DMS 273 (cell line): ENCODE measurements at regions not wholly inside any gene's neighbourhood (a gene's known extent, or its start where the extent isn't known, plus 50 kb on each side); places are given as distances from the start of the nearest gene placed in this dataset.

Experiments used
- DNase-seq: peaks from one replicate; lab custom pipeline; 2025; ENCODE audit not compliant: unreplicated experiment; lab: John Stamatoyannopoulos, UW

DNA sequence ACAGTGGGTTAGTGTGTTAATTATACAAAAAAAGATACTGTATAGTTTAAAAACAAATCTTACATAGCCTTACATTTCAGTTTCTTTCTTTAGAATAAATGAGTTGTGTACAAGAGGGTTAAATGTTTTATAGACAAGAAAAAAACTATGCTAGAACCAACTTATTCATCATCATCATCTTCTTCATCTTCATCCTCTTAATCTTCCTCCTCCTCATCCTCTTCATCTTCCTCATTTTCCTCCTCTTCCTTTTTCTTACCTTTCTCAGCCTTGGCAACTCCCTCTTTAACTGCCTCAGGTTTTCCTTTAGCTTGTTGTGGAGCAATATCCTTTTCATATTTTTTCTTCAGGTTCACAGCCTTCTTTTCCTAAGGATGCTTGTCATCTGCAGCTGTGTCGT lies 53.7 kb downstream of the RPS12 start:
- DNase-seq: no peak

DNA sequence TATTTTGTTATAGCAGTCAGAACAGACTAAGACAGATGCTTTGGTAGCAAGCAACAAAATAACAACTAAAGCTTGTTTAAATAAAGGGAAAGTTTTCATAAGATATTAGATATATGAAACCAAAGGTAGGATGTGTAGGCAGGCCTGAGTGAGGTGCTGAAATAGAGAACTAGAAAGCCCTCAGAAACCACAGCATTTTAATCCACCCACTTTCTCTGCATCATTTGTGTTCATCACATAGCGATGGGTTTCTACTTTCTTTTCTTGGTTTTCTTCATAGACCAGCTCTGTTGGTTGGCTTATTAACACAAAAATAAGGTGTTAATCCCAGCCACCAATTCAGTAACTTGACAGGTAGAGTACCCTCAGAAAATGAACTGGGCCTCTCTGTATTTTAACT lies 58.6 kb downstream of the RPS12 start:
- no peak for DNase-seq

DNA sequence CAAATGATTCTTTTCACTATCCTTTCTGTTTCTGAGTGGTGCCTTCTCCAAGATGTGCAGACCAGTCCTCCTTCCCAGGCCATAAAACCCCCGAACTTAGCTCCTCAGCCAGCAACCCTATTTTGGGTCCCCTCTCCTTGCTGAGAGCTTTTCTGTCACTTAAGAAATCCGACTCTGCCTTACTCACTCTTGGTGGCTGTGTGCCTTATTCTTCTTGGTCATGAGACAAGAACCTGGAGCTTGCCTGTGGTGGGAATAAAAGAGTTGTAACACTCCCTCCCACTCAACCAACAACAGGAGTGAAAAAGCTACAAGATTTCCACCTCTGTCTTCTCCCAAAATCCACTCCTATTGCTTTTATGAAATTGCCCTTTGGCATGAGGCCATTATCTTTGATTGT lies 62.6 kb downstream of the RPS12 start:
- no peak for DNase-seq

DNA sequence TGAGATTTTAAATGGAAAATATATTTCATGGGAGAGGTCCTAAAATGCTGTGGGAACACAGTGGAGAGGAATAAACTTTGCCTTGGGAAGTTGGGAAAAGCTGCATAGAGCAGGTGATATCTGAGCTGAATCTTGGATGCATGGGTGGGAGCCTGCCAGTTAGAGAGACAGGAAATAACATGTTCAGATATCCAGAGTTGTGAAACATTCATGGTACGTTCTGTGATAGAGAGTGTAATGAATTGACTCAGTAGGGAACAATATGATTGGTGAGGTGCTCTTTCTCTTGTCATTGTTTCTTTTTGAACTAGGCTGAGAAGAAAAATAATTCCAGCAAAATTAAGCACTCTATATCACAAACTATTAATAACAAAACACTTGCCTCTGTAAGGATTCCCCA lies 72.8 kb downstream of the RPS12 start:
- DNase-seq: no peak

DNA sequence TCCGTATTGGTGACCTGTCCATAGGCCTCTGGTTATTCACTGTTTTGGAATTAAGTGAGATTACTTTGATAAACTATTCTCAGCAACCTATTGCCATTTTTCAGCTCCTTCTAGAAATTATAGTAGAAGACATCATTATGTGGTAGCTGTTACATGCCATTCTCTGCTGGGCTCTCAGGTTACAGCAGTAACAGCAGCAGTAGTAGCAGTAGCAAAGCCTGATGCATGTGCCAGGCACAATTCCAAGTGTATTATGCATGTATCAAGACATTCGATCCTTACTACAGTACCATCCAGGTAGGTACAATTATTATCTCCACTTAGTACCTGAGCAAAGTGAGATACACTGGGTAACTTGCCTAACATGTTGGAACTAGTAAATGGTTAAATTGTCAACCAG lies 74.3 kb downstream of the RPS12 start:
- peak; percentile 2 for DNase-seq

DNA sequence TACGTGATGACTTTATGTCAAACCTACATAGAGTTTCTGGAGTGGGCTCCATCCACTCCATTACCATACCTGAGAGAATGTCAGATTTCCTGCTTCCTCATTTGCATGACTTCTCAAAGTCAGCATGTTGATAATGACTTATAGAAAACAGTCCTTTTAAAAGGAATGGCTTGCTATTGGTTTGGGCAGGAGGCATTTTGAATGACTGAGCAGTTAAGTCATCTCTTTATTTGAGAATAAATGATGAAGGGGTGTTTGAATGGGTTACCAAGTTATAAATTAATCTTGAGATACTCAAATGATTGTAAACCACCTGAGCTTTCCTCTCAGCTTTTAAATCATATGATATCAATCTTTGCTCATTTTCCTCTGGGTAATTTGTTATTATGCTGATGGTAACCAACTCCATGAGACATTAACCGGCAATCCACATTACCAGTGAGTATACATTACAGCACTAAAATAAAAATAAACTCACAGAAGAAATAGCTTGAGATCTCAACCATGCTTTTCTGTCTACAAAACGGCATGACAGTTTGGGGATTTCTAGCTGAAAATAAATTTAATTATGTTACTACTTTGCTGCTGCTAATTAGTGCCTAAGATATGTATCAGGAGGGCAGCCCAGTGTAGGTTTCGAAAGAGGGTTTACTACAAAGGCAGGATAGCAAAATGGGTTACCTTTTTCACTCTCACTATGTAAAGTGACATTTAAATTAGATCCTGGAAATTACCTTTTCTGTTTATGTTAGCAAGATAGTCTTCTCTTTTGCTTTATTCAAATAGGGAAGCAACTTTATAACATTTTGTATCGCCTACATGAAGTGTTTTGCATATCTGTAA lies 78.8 kb downstream of the RPS12 start:
- no peak for DNase-seq

DNA sequence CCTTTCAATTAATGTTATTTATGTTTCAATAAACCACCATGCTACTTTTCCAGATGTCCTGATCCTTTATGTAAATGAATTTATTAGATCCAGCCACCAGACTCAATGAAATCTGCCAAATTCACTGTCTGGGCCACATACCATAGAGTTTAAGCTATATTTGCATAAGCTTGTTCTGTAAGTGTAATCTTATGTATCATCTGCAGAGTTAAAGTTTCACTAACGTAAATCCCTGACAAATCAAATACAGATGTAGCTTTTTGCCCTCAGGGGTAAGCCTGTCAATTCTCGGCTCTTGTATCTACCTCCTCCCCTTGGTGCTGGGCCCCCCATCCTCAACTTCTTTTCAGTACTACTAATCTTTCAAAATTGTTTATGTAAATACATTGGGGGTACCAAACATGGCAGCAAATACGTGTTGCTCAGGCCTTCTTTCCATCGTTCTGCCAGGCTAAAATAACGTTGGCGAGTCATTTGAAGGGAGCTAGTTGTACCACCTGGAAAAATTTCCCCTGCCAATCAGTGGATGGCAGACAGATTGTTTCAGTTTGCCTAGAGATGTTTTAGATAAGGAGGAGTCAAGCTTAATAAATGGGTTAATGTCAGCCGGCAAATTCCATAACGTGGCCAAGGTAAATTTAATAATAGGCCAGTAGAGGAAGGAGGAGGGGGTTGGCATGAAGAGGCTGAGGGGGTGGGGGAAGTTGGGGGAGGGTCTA lies 79.6 kb downstream of the RPS12 start:
- DNase-seq: no peak

DNA sequence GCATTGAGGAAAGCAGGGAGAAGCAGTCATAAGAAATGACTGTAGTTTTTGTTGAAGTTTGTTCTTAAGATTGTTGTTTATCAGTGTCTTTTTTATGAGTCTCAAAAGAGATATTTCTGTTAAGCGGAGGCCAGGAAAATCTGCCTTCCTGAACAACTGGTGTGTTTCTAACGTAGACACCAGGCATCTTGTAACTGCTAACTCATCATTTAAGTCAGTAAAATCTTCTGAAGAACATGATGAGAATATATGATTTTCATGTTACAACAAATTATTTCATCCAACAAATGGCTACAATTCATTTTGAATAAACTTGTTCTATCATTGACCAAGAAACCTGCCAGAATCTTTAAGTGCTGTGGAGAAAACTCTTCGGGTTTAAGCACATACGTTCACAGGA lies 84.0 kb downstream of the RPS12 start:
- DNase-seq: no peak

DNA sequence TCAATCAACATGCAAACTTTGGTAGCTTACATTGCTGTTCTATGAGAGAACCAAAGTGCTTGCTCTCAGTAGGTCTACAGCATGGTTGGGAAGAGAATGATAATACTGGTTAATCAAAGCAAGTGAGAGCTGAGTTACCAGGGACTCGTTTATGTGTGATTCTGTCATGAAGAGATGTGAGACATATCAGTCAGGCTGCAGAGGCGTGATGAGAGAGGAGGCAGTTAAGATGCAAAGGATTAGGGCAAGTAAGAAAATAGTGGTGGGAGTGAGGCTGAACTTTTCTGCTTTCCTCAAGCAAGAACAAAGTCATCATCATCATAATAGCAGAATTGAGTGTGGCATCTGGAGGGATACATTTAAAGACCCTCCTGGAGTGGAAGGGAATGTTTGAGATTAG lies 86.5 kb downstream of the RPS12 start:
- no peak for DNase-seq

DNA sequence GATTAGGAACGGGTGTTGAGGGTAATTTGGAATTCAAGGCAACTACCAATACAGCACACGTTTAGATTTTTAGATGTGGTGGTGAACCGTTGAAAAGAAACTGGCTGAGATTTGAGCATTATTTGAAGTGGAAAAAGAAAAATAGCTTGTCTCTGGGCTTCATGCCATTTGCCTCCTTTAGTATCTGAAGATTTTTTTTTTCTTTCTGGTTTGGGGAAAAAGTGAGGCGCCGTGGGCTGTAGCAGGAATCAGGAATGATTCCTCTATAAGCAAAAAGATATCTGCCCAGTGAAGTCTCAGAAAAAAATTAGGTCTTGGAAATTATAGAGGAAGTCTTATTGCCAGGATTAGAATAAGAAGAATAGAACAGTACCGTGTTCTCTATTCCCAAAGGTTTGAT lies 88.5 kb downstream of the RPS12 start:
- DNase-seq: no peak

DNA sequence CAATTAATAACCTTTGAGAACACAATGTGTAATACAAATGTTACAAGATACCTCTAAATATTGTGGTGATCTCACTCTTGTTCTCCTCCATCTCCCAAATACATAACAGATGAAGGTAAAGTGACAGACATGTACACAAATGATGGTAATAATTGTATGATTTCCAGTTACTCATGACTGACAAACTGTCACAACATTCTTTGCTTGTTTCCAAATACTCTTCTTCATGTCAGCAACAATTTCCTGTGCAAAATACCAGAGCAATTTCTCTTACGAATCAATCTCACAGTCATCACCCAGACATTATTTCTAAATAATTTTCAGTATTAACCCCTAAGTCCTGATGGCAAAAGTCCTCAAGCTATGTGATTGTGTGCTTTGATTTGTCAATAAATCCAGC lies 92.9 kb downstream of the RPS12 start:
- DNase-seq: no peak

DNA sequence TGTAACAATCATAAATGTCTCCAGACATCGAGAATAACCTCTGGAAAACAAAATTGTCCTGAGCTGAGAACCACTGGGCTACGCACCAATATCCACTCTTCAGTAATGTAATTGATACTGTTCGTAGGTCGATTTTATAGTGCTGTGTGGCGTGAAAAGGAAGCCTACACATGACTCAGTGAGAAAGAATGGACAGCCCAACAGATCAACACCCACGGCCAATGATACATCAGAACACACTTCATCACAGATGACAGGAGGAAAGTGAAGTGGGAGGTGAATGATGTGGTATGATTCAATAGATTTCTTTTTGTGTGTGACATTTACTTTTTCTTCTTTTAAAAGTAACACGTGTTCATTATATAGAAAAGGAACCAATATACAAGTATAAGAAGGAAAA lies 93.5 kb downstream of the RPS12 start:
- no peak for DNase-seq

DNA sequence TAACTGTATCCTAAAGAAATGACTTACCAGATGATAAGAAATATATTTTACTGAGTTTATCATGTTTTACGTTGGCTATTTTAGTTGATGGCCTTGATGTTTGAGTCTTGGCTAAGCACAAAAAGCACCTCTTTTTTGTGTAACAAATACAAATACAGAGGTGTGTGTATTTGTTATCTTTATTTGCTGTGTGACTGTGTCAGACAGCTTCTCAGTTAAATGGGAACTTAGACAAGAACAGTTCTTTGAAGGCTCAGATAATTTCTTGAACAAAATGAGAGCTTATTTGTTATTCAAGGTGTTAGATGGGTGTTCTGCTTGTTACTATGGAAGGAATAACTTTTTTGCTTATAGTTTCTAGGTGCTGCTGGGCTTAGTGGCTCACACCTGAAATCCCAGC lies 95.4 kb downstream of the RPS12 start:
- no peak for DNase-seq

DNA sequence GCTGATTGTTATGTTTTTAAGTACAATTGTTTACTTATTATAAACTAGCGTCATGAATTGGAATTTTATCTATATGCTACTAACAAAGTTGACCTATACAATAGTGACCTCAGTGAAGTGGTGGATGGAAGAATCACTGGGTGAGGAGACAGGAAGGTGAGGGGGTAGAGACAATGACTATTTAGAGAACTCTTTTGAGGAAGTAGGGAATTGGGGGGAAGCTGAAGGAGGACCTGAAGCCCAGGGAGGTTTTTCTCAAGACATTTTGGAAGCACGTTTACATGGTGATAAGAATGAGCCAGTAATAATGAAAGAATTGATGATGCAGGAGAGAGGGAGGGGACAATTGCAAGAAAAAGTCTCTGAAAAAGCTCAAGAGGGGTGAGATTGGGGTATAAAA lies 96.4 kb downstream of the RPS12 start:
- no peak for DNase-seq

DNA sequence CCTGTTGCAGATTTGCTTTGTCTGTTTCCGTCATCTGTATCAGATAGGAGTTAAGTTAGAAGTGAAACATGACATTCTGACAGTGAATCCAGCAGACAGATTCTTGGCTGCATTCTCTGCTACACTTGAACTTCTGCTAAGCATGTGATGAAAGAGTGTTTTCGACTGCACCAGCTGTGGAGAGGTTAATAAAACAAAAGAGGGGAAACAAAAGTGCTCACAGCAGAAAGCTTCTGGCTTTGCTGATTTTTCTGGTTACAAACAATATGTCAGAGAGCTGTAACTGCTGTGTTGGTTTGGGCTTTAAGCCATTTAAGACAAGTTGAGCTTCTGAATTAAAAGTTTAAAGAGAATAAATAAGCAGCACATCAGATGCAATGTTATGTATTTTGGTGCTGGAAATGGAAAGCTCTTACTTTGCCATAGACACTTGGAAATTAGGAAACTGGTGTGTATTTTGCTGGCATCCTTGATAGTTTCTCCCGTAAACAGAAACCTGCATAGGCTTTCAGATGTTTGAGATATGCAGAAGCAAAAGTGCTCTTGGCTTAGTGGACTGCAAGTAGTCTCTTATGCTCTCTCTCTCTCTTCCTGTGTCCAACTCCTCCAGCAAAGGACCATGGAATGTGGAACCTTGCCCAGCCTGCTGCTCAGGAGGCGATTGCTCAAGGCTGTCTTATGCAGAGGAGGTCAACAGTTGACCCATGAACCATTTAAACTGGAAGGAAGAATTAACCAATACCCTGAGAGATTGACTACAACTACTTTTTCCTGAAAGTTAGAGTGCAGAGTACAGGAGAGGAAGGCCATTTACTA lies 104.9 kb downstream of the RPS12 start:
- DNase-seq: peak; percentile 39

DNA sequence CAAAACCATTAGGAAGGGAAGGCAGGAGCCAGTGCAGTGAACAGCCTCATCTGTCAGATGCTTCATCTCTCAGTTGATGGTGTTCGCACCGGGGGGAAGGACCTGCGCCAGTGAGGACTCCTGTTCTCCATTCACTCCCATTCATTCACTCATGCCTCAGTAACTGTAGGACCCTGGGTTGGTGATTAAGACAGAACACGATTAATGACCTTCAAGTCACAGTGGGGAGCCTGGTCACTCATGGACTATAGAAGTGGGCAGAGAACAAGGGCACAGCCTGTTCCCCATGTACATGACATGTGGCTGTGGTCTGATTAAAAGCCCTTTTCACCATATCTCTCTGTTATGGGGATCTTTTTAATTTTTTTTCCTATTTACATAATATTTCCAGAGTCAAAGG lies 113.3 kb downstream of the RPS12 start:
- DNase-seq: no peak

DNA sequence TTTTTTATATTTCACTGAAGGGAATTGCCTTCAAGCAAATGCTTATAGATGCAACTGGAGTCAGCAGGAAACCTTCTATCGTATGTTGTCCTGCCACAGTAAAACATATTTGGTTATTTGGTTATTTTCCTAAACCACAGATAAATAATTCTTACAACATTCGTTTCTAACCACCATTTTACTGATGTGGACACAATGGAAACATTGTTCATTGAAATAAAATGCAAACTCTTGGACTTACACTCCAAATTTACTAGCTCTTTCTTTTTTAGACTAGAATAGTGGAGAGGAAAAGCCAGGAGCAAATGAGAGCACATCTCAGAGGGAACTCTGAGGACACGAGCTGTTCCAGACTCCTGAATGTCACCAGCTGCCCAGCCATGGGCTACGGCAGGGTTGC lies 114.8 kb downstream of the RPS12 start:
- DNase-seq: no peak

DNA sequence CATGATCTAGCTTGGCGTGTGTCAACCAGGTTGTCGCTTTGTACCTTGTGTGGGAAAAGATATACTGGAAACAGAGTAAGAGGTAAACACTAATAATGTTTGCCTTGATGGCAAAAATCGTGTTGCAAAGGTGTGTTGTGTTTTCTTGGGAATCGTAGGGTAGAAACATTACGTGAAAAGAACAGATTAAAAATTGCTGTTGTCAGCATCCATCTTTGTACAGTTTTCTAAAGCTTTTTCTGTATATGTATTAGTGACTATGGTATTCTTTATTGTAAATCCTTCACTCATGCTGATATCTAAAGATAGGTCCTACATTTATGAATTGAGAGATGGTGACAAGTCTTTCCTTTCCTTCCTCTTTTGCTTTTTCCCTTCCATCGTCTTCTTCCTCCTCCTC lies 116.9 kb downstream of the RPS12 start:
- DNase-seq: no peak

DNA sequence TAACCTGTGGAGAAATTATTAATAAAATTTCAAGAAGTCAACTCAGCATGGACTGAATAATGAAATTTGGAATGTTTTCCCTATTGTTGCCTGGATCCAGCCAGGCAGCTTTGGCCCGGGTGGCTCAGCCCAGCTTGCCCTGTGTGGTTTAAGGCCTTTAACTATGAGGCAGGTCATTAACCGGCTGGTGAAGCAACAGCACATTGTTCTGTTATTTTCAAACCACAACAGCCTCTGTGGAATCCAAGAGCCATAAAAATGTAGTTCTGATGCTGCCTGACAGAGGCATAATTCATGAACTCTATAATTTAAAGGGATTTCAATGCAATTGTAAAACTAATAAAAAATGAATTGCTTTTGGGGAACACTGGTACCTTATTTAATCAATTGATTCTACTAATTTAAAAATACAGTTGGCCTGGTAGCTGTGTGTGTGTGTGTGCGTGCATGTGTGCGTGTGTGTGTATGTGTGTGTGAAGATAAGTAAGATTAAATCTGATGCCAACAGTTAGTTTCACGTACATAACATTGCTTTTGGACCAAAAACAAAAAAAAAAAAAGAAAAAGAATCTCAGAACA lies 117.7 kb downstream of the RPS12 start:
- no peak for DNase-seq

DNA sequence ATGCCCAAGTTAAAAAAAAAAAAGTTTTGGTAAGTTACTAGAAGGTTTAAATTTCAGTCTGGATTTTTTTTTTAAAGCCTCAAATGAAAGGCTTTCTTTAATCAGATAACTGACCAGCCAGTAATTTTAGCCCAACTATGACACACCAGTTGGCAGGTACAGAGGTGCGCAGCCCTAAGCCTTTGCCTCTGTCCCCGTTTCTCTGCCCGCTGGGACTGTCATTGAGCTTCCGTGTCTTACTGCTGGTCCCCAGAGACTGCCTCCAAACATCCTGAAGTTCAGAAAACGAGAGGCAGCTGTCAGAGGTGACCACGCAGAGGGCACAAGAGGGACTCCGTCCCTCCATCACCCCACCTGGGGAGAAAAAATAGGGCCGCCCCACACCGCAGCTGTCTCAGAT lies 118.2 kb downstream of the RPS12 start:
- no peak for DNase-seq

DNA sequence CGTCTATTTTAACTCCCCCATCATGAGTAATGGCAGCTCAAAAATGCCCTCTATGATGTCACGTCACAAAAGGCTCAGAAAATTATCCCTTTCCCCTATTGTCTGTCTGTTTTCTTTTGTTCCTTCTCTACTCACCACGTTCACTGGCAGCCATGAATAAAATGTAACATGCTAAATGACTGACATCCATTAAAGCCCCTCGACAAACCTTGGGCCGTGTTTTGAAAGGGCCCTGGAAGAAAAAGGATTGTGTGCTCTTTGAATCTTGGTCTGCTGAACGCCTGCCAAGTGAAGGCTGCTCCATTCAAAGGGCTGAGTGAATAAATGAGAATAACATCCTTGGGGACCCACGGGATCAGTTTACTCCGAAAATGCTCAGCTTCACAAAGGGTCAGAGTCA lies 118.7 kb downstream of the RPS12 start:
- no peak for DNase-seq

DNA sequence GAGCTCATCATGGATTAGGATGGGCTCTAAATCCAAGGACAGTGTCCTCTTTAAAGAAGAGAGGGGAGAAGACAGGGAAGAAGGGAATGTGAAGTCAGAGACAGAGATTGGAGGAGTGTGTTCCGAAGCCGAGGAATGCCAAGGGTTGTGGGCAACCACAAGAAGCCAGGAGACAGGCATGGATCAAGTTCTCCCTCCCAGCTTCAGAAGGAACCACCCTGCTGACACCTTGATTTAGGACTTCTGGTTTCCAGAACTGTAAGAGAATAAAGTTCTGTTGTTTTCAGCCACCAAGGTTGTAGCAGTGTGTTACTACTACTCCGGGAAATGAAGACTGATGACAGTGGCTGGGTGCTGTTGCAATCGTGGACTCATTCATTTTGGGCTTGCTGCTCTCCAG lies 120.1 kb downstream of the RPS12 start:
- no peak for DNase-seq
